Lower leg skin (tissue), 4 donors: ENCODE measurements at regions not wholly inside any gene's neighbourhood (a gene's known extent, or its start where the extent isn't known, plus 50 kb on each side); places are given as distances from the start of the nearest gene placed in this dataset.

Source experiments
- DNase-seq, 2 donors: peaks; one replicate each; pipeline ENCODE4 v3.0.0-alpha.2; 2019; ENCODE audit warnings: low spot score in 2 of 2
- H3K4me3 ChIP-seq: fragments of 200-600 bp; sonication (generic); 2 replicates; pipeline ENCODE4 v1.5.1; 2017; ENCODE audit warnings: mild to moderate bottlenecking, low read depth; ENCODE audit not compliant: poor library complexity, severe bottlenecking
- CTCF ChIP-seq, 3 donors: fragments of 450-650 bp; IDR thresholded peaks; one replicate each; pipeline ENCODE4 v1.5.1; 2016; ENCODE audit warnings: antibody characterized with exemption in 3 of 3, mild to moderate bottlenecking in 3 of 3, moderate library complexity in 2 of 3
- POLR2A ChIP-seq, 2 donors: fragments of 450-650 bp; IDR thresholded peaks; one replicate each; pipeline ENCODE4 v1.6.1; 2016 to 2017; ENCODE audit warnings: antibody characterized with exemption in 2 of 2, mild to moderate bottlenecking in 1 of 2, moderate library complexity in 1 of 2
- WGBS, 2 donors: methylation state at CpG; one replicate each; pipeline ENCODE4 v1.1.5; 2018; 5-methylcytosine and 5-hydroxymethylcytosine counted together
- intact Hi-C: fragments of 100-400 bp; cut with DNase I; formaldehyde crosslinking; loops from one replicate; pipeline ENCODE4 v1.15.0; 2023; ENCODE audit warnings: low total_unique reads

DNA sequence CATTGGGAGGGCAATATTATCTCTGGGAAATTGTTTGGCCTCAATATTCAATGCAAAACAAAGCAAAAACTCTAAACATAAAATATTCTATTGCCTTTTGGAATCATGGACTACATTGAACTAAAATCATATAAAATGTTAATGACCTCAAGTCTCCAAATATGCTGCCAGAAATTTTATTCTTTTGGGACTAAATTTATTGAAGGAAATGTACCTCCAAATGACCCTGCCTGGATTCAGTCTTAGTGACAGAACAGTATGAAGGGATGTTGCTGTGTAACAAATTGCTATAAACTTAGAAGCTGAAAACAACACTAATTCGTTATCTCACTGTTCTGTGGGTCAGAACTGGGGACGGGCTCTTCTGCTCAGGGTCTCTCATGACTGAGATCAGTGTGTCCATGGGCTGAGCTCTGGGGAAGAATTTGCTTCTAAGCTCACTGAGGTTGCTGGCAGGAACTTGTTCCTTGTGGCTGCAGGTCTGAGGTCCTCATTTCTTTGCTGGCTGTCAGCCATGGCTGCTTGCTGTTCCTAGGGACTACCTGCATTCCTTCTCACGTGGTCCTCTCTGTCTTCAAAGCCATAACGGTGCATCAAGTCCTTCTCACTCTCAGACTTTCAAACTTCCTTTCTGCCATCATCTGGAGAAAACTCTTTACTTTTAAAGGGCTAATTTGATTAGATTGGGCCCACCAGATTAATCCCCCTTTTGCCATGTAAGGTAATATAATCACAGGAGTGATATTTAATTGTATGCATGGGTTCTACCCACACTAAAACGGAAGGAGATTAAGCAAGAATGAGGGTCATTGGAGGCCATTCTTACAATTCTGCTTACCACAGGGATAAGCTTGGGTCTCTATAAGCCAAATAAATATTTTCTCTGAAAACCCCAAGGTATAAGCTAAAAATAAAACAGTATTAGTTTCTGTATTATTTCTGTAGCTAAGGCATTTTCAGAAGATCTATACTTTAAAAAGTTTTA is 149.0 kb downstream of the ADCYAP1 start:
- 61 to 73% methylated on average over 5 of the region's 5 CpGs for WGBS, 2 donors
- no peak for DNase-seq
- TF ChIP-seq CTCF (IDR thresholded peaks at IDR 0.05) = no peak
- TF ChIP-seq POLR2A (IDR thresholded peaks at IDR 0.05) = no peak
- intact Hi-C loops = no loop called here
- no peak overlapping the region for H3K4me3 ChIP-seq

DNA sequence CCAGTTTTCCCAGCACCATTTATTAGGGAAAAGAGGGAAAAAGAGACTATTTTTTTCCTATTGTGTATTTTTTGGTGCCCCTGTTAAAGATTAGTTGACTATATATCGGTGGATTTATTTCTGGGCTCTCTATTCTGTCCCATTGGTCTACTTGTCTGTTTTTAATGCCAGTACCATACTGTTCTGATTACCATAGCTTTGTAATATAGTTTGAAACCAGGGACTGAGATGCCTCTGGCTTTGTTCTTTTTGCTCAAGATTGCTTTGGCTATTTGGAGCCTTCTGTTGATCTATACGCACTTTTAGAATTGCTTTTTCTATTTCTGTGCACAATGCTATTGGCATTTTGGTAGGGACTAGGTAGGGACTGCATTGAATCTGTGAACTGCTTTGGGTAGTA is 151.7 kb downstream of the ADCYAP1 start:
- 83 to 93% methylated on average over 2 of the region's 2 CpGs for WGBS, 2 donors
- intact Hi-C loops = no loop called here
- TF ChIP-seq CTCF (IDR thresholded peaks at IDR 0.05) (no peak), POLR2A (IDR thresholded peaks at IDR 0.05) (no peak)
- no peak overlapping the region for H3K4me3 ChIP-seq
- no peak for DNase-seq

- no peak for DNase-seq
- no peak overlapping the region for H3K4me3 ChIP-seq
- 87 to 90% methylated on average over 3 of the region's 3 CpGs for WGBS, 2 donors
- no peak for TF ChIP-seq CTCF (IDR thresholded peaks at IDR 0.05)
- TF ChIP-seq POLR2A (IDR thresholded peaks at IDR 0.05) = no peak
- intact Hi-C loops = no loop called here
These were observed 152.7 kb downstream of the ADCYAP1 start for GRCh38 chr18:1057367-1057766.

- TF ChIP-seq POLR2A (IDR thresholded peaks at IDR 0.05) = no peak
- no peak for TF ChIP-seq CTCF (IDR thresholded peaks at IDR 0.05)
- H3K4me3 ChIP-seq = no peak overlapping the region
- 77 to 83% methylated on average over 2 of the region's 2 CpGs for WGBS, 2 donors
- DNase-seq = no peak
- intact Hi-C loops = no loop called here
These were observed 157.9 kb downstream of the ADCYAP1 start for GRCh38 chr18:1062588-1062987.

- no peak for TF ChIP-seq CTCF (IDR thresholded peaks at IDR 0.05)
- TF ChIP-seq POLR2A (IDR thresholded peaks at IDR 0.05) = no peak
- DNase-seq = no peak
- no peak overlapping the region for H3K4me3 ChIP-seq
- intact Hi-C loops = no loop called here
- WGBS, 2 donors = 79 to 81% methylated on average over 3 of the region's 3 CpGs
These were observed 170.7 kb downstream of the ADCYAP1 start for GRCh38 chr18:1075322-1075721.
